ENCODE measurements at regions not wholly inside any gene's neighbourhood (a gene's known extent, or its start where the extent isn't known, plus 50 kb on each side); places are given as distances from the start of the nearest gene placed in this dataset.

DNA sequence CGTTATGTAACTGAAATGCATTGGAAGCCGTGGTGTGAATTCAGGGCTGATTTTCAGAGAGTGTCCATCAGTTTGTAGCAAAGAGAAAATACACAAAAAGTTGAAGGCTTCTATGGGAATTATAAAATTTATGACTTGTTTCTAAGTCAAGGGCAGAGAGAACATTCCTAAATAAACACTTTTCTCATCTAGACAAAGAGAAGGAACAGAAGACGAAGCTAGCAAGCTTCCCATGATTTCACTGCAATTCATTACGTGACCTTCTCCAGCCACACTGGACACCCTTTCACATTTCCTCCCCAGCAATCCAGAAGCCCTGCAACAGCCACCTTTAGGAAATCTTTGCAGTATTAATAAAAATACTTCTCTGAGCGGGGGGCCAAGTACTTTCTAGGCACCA is 67.8 kb downstream of the TMEM100 start:
- no peaks in the 10 kb centered on the region for H3K36me3 ChIP-seq (ENCODE audit: control insufficient read depth in 2 of 4, insufficient read depth in 4 of 4, low read length in 3 of 4)
- CTCF ChIA-PET (ENCODE audit: partially characterized antibody), result no interaction called here
- H3K14ac ChIP-seq (ENCODE audit: insufficient read length), result no peak overlapping the region
- no peak for TF ChIP-seq E2F6 (IDR thresholded peaks at IDR 0.05)
- TF ChIP-seq POLR2A (IDR thresholded peaks at IDR 0.05; ENCODE audit: control extremely low read depth in 1 of 2, low read depth in 2 of 2, low read length in 2 of 2), result no peak
- TF ChIP-seq, protein P1, sequence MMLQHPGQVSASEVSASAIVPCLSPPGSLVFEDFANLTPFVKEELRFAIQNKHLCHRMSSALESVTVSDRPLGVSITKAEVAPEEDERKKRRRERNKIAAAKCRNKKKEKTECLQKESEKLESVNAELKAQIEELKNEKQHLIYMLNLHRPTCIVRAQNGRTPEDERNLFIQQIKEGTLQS (IDR thresholded peaks at IDR 0.05; ENCODE audit: insufficient read depth, low read depth, low read length), result no peak
- TF ChIP-seq ATF2 (IDR thresholded peaks at IDR 0.05; ENCODE audit: low read length), result no peak
- no peak for TF ChIP-seq TAF7 (optimal IDR thresholded peaks at IDR 0.05; ENCODE audit: borderline replicate concordance, low read depth, low read length)
- no peak for TF ChIP-seq SRF (IDR thresholded peaks at IDR 0.05; ENCODE audit: low read depth, low read length)
- TF ChIP-seq CREB1 (IDR thresholded peaks at IDR 0.05), result no peak
- no peak for TF ChIP-seq TAF1 (IDR thresholded peaks at IDR 0.05; ENCODE audit: low read depth, low read length)
- TF ChIP-seq MAFK (IDR thresholded peaks at IDR 0.05; ENCODE audit: low read depth, low read length), result no peak
- TF ChIP-seq JUN (IDR thresholded peaks at IDR 0.05; ENCODE audit: low read depth, low read length), result no peak
- TF ChIP-seq ZNF274 (IDR thresholded peaks at IDR 0.05; ENCODE audit: borderline replicate concordance, extremely low read depth, low read length), result no peak
- no peak for TF ChIP-seq YY1 (IDR thresholded peaks at IDR 0.05; ENCODE audit: low read depth, low read length)
- no peak for TF ChIP-seq SUZ12 (IDR thresholded peaks at IDR 0.05; ENCODE audit: low read length)

More for the DNA sequence above, 67.8 kb downstream of the TMEM100 start:
- Histone ChIP-seq H3K4ac (replicated peaks; ENCODE audit: insufficient read length, low read depth, low read length) (no peak overlapping the region), H2BK5ac (ENCODE audit: low read depth, low read length) (no peak overlapping the region), H3K27me3 (replicated peaks in 1 of 4; ENCODE audit: control insufficient read depth in 3 of 4, extremely low read depth in 1 of 4, insufficient read depth in 3 of 4, low read length in 3 of 4) (no peaks in the 10 kb centered on the region), H3K9me3 (ENCODE audit: insufficient read depth in 2 of 2, low read depth in 1 of 2, low read length in 1 of 2) (no peaks in the 10 kb centered on the region), H2AFZ (ENCODE audit: low read length) (no peak overlapping the region), H3K23me2 (ENCODE audit: low read depth, low read length) (no peaks in the 10 kb centered on the region), H3K4me1 (replicated peaks in 1 of 4; ENCODE audit: control insufficient read depth in 3 of 4, insufficient read depth in 4 of 4, low read length in 3 of 4) (no peaks in the 10 kb centered on the region; a peak in 1 of 7 replicates), H2BK12ac (ENCODE audit: low read depth, low read length) (no peak overlapping the region), H3K4me2 (ENCODE audit: insufficient read depth in 1 of 2, low read depth in 2 of 2, low read length in 2 of 2) (no peak overlapping the region), H2BK120ac (replicated peaks; ENCODE audit: low read depth, low read length) (no peak overlapping the region), H3K56ac (replicated peaks; ENCODE audit: insufficient read length, low read depth, low read length) (no peak overlapping the region), H4K91ac (replicated peaks; ENCODE audit: insufficient read length, low read length) (no peak overlapping the region), H3K18ac (ENCODE audit: extremely low read depth, low read length) (no peak overlapping the region), H3K79me1 (ENCODE audit: low read depth, low read length) (no peaks in the 10 kb centered on the region), H3K23ac (ENCODE audit: insufficient read length) (no peak overlapping the region), H2BK15ac (ENCODE audit: low read length) (no peak overlapping the region), H4K5ac (ENCODE audit: insufficient read length, low read depth, low read length) (no peak overlapping the region), H2BK20ac (ENCODE audit: low read length) (no peak overlapping the region), H2AK5ac (ENCODE audit: low read depth, low read length) (no peak overlapping the region), H3K9ac (replicated peaks in 1 of 4; ENCODE audit: extremely low read depth in 1 of 4, low read depth in 3 of 4, low read length in 3 of 4) (no peak overlapping the region), H4K8ac (ENCODE audit: extremely low read depth, insufficient read depth, low read length) (no peak overlapping the region), H3K27ac (ENCODE audit: low read depth, low read length) (no peak overlapping the region), H3K79me2 (ENCODE audit: control insufficient read depth in 1 of 2, insufficient read depth in 2 of 2, low read length in 2 of 2) (no peaks in the 10 kb centered on the region), H3K4me3 (ENCODE audit: extremely low read depth in 1 of 4, insufficient read depth in 2 of 4, low read depth in 3 of 4, low read length in 4 of 4) (no peak overlapping the region), H4K20me1 (replicated peaks in 1 of 2; ENCODE audit: control insufficient read depth in 1 of 2, insufficient read depth in 2 of 2, low read length in 2 of 2) (no peaks in the 10 kb centered on the region)
- POLR2A ChIA-PET (ENCODE audit: partially characterized antibody), result no interaction called here
- FAIRE-seq (no peak), DNase-seq (ENCODE audit: low read depth in 1 of 2, low spot score in 2 of 2) (no peak)
- 91% methylated on average over 5 of the region's 5 CpGs; no CpG with 5 or more reads in 1 of the 2 experiments for WGBS, 2 experiments (ENCODE audit: extremely low coverage in 1 of 2, insufficient coverage in 1 of 2, insufficient read length in 1 of 2, insufficient replicate concordance in 2 of 2, low coverage in 1 of 2, low lambda C conversion rate in 2 of 2, missing lambda C conversion rate in 1 of 2)

Data from H1 (cell line).